ENCODE measurements at regions not wholly inside any gene's neighbourhood (a gene's known extent, or its start where the extent isn't known, plus 50 kb on each side); places are given as distances from the start of the nearest gene placed in this dataset.
"Not testable (repeated sequence)": the region's sequence is repeated elsewhere in the genome, so short reads cannot be mapped to it uniquely, and the experiment has no call there.

DNA sequence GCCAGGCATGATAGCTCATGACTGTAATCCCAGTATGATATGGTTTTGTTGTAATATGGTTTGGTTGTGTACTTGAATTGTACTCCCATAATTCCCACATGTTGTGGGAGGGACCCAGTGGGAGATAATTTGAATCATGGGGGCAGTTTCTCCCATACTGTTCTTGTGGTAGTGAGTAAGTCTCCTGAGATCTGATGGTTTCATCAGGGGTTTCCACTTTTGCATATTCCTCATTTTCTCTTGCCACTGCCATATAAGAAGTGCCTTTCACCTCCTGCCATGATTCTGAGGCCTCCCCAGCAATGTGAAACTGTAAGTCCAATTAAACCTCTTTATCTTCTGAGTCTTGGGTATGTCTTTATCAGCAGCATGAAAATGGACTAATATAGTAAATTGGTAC, 160.3 kb upstream of the COX10 start:
- TF ChIP-seq, protein P1, sequence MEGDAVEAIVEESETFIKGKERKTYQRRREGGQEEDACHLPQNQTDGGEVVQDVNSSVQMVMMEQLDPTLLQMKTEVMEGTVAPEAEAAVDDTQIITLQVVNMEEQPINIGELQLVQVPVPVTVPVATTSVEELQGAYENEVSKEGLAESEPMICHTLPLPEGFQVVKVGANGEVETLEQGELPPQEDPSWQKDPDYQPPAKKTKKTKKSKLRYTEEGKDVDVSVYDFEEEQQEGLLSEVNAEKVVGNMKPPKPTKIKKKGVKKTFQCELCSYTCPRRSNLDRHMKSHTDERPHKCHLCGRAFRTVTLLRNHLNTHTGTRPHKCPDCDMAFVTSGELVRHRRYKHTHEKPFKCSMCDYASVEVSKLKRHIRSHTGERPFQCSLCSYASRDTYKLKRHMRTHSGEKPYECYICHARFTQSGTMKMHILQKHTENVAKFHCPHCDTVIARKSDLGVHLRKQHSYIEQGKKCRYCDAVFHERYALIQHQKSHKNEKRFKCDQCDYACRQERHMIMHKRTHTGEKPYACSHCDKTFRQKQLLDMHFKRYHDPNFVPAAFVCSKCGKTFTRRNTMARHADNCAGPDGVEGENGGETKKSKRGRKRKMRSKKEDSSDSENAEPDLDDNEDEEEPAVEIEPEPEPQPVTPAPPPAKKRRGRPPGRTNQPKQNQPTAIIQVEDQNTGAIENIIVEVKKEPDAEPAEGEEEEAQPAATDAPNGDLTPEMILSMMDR (IDR thresholded peaks at IDR 0.05 in 8 of 11, conservative IDR thresholded peaks at IDR 0.05 in 3 of 11) = not testable (repeated sequence)
- not testable (repeated sequence) for TF ChIP-seq POLR2AphosphoS5, POLR2A (IDR thresholded peaks at IDR 0.05)
